ENCODE measurements at regions not wholly inside any gene's neighbourhood (a gene's known extent, or its start where the extent isn't known, plus 50 kb on each side); places are given as distances from the start of the nearest gene placed in this dataset.

- DNase-seq (ENCODE audit: low read depth) = no peak
- in situ Hi-C loops (cut with HindIII; ENCODE audit: low pct_unique_long_range_greater_than_20kb, low sequenced_read_pairs) = no loop called here
These were observed 331.3 kb downstream of the CYRIA start for GRCh38 chr2:16334366-16334765.

- in situ Hi-C loops (cut with HindIII; ENCODE audit: low pct_unique_long_range_greater_than_20kb, low sequenced_read_pairs) = no loop called here
- DNase-seq (ENCODE audit: low read depth) = no peak
These were observed 332.0 kb downstream of the CYRIA start for GRCh38 chr2:16333681-16334080.

DNA sequence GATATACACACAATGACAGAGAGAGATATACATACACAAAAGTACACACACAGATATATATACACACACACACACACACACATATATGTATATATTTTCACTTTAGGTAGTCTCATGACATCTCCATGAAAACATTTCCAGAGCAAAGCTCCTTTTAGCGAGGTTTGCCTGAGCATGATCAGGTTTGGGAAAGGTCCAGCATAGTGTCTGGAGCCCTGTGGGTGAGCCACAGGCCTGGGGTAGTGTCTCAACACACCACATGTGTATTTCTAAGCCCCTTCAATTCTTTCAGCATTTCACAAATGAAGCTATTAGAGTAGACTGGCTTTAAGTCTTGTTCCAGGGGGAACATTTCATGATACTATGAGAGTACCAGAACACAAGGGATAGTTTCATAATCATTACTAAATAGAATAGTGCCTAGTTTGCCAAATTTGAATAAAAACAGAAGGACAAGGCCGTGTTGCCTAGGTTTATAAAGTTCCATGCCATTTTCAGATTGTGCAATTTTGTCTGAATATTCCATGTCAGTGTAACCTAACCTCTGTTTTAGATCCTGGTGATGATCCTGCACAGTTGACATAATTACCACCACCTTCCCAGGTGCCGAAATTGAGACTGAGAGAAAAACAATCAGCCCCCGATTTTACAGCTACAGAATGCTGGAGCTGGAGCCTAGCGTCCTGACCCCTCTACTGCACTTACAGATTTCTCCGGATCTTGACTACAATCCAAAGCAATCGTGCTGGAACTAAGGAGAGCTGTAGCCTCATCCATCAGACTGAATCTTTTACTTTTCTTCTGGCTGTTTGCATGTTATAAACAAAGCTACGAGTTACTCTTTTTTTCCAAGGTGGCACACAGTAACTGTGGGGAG is 332.7 kb downstream of the CYRIA start:
- in situ Hi-C loops (cut with HindIII; ENCODE audit: low pct_unique_long_range_greater_than_20kb, low sequenced_read_pairs) = no loop called here
- no peak for DNase-seq (ENCODE audit: low read depth)

DNA sequence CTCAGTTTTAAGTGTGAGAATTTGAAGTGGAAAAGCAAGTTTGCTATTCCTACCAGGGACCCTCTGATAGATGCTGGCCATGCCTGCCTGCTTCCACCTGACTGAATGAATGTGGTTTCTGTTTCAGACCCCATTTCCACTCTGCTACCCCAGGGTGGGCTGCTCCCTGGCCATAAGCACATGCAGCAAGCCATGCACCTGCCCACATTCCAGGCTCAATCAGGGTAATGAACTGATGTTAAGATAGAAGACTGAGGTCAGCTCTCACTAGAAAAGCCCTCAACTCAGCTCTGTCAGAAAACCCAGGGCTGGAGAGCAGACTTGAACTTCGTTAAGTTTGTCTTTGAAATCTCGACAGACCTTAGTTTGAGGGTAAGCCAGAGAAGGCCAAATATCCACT is 333.9 kb downstream of the CYRIA start:
- DNase-seq (ENCODE audit: low read depth) = no peak
- in situ Hi-C loops (cut with HindIII; ENCODE audit: low pct_unique_long_range_greater_than_20kb, low sequenced_read_pairs) = no loop called here

DNA sequence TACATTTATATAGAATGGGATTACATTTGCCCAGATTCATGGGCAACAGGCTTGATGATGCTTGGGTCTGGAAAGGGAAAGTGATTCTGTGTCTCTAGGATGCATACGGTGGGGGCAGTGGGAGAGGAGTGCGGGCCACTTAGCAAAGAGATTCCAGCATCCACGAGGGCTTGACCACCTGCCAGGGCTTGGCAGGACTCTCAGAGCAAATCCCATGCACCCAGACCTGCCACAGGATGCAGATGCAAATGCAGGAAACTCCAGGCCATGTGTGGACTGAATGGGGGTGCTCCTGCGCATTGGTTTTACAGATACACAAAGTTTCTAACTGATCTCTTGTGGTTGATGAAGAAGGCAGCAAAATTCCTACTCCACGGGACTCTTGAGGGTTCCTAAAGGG is 334.7 kb downstream of the CYRIA start:
- in situ Hi-C loops (cut with HindIII; ENCODE audit: low pct_unique_long_range_greater_than_20kb, low sequenced_read_pairs) = no loop called here
- DNase-seq (ENCODE audit: low read depth) = no peak

GRCh38 chr2:16330571-16330970 is 335.1 kb downstream of the CYRIA start:
- no peak for DNase-seq (ENCODE audit: low read depth)
- in situ Hi-C loops (cut with HindIII; ENCODE audit: low pct_unique_long_range_greater_than_20kb, low sequenced_read_pairs) = no loop called here

- no peak for DNase-seq (ENCODE audit: low read depth)
- in situ Hi-C loops (cut with HindIII; ENCODE audit: low pct_unique_long_range_greater_than_20kb, low sequenced_read_pairs) = no loop called here
These were observed 335.6 kb downstream of the CYRIA start for GRCh38 chr2:16330012-16330411.

DNA sequence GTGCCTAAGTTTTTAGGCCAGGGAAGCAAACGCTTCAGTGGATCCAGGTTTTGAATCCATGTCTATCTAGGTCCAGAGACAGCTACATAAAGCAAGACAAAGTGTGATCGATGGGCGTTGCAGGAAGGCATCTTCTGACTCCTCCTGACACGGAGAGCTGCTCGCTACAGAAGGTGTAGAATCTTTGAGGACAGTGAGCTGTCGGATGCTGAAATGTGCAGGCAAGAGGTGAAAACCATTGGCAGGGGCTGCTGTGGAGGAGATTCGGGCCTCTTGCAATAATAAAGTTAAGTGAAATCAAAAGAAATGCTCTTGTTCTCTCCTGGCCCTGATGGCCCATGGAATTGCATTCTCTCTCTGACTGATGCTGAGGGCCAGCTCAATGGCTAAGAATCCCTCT is 336.2 kb downstream of the CYRIA start:
- DNase-seq (ENCODE audit: low read depth) = no peak
- in situ Hi-C loops (cut with HindIII; ENCODE audit: low pct_unique_long_range_greater_than_20kb, low sequenced_read_pairs) = no loop called here

DNA sequence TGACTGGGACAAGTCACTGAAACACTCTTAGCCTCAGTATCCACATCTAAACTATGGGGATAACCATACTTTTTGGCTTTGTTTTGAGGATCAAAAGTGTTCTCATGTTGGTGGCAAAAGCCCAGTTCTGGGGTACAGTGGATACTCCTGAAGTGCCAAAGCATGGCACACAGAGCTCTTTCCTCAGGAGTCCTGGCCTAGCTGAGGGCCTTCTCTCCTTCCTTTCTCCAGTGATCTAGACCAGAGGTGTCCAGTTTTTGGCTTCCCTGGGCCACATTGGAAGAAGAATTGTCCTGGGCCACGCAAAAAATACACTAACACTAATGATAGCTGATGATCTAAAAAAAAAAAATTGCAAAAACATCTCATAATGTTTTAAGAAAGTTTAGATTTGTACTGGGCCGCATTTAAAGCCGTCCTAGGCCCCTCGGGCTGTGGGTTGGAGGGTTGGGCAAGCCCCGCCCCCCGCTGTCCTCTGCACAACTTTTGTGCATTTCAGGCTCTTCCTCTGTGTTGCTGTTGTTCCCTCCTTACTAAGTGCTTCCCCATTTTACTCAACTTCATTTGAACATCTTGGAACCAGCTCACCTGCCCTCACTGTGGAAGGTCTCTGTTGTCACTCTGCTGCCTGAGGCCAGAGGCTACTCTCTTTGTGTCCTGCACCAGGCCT is 337.0 kb downstream of the CYRIA start:
- DNase-seq (ENCODE audit: low read depth) = no peak
- in situ Hi-C loops (cut with HindIII; ENCODE audit: low pct_unique_long_range_greater_than_20kb, low sequenced_read_pairs) = no loop called here

DNA sequence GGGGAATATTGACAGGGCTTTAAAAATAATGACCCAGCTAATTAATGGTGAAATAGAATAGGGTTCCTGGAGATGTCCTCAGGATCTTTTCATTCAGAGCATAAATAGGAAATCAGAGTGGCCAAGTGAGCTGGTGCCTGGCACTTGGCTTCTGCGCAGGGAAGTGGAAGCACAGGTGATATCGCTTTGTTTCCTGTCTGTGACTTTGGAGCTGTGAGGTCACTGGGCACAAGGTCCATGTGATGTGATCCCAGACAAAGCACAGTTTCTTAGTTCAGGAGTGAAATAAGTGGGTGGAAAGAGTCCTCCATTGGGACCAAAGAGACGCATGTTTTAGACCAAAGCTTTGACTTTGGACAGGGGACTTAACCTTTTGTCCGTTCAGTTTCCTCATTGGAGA is 338.3 kb downstream of the CYRIA start:
- in situ Hi-C loops (cut with HindIII; ENCODE audit: low pct_unique_long_range_greater_than_20kb, low sequenced_read_pairs) = no loop called here
- no peak for DNase-seq (ENCODE audit: low read depth)

GRCh38 chr2:16326711-16327300 is 338.8 kb downstream of the CYRIA start:
- no peak for DNase-seq (ENCODE audit: low read depth)
- in situ Hi-C loops (cut with HindIII; ENCODE audit: low pct_unique_long_range_greater_than_20kb, low sequenced_read_pairs) = no loop called here

GRCh38 chr2:16325976-16326510 is 339.6 kb downstream of the CYRIA start:
- DNase-seq (ENCODE audit: low read depth) = no peak
- in situ Hi-C loops (cut with HindIII; ENCODE audit: low pct_unique_long_range_greater_than_20kb, low sequenced_read_pairs) = no loop called here

GRCh38 chr2:16325016-16325975 is 340.3 kb downstream of the CYRIA start:
- no peak for DNase-seq (ENCODE audit: low read depth)
- in situ Hi-C loops (cut with HindIII; ENCODE audit: low pct_unique_long_range_greater_than_20kb, low sequenced_read_pairs) = no loop called here

- in situ Hi-C loops (cut with HindIII; ENCODE audit: low pct_unique_long_range_greater_than_20kb, low sequenced_read_pairs) = no loop called here
- DNase-seq (ENCODE audit: low read depth) = no peak
These were observed 341.1 kb downstream of the CYRIA start for GRCh38 chr2:16324544-16324937.

DNA sequence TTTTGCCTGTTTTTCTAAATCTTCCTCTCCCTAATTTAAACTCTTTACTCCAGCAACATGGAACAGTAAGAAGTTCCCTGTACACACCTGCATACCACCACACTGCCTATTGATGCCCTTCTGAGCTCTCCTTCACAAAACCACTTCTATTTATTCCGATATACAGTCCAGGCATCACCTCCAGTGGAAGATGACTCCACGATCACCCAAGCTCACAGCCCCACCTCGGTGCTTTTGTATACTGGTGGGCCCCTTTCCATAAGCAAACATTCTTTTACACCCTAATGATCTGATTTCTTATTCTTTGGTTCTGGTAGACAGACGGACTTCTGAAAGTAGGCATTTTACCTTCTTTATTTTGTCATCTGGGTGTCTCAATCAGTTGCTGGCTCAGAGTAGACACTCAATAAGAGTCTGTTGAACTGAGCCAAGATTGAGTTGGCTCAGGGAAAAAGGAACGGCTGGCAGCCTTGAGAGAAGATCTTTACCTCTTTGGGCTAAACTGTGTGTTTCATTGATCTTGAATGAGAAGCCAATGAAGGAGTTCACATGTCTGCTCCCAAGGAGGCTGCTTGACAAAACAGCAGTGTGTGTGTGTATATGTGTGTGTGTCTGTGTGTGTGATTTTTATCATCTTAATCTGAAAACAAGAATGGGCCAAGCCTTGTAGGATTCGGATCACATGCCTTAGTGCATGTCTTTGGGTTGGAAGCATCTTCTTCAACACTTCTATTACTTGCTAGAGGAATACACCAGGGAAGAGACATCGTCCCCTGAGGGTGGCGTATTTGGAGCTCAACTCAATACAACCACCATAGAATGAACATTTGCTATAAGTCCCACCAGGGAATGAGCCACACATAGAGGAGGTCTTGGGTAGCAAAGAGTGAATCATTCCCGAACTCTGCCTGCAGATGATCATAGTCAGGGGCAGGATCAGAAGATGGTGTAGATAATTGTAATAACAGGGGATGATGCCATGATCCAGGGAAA is 341.8 kb downstream of the CYRIA start:
- in situ Hi-C loops (cut with HindIII; ENCODE audit: low pct_unique_long_range_greater_than_20kb, low sequenced_read_pairs) = no loop called here
- DNase-seq (ENCODE audit: low read depth) = no peak

GRCh38 chr2:16323126-16323520 is 342.5 kb downstream of the CYRIA start:
- in situ Hi-C loops (cut with HindIII; ENCODE audit: low pct_unique_long_range_greater_than_20kb, low sequenced_read_pairs) = no loop called here

More at GRCh38 chr2:16323126-16323520, 342.5 kb downstream of the CYRIA start:
- DNase-seq (ENCODE audit: low read depth) = no peak
